ENCODE measurements at regions not wholly inside any gene's neighbourhood (a gene's known extent, or its start where the extent isn't known, plus 50 kb on each side); places are given as distances from the start of the nearest gene placed in this dataset.

DNA sequence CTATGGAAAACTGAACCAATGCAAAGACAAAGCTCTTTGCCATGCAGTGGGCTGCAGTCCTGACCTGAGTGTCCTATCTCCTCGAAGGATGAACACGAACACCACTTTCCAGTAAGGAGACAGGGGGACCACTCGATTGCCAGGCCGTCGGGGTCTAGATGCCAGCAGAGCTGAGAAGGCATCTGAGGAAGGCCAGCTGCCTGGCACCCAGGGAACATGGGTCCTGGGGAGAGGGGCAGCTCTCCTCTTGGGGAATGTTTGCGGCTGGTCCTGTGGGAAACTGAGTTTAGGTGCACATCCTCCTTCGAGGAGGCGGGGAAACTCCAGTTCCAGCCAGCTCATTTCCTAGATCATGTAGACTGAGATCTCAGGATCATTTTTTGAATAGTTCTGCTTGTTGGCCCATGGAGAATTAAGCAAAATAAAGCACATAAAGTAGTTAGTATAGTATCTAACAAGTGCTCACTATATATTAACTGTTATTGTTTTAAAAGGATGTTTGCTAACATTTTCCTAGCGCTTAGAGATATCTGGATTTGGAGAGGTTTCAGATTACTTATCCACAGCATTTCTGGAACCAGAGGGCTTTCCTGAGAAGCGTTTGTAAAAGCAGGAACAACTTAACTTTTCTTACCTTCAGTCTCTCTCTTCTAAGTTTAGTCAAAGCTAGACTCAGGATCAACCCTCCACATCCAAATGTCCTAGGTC lies 225.3 kb upstream of the FOXQ1 start:
- intact Hi-C loops (cut with micrococcal nuclease) = no loop called here
- no peak overlapping the region for H3K9ac ChIP-seq (ENCODE audit: low read length)
- H3K9me3 ChIP-seq (ENCODE audit: control insufficient read depth in 1 of 2, insufficient read depth in 1 of 2, low read depth in 1 of 2, low read length in 2 of 2) = no peaks in the 10 kb centered on the region
- no peaks in the 10 kb centered on the region for H3K4me1 ChIP-seq (ENCODE audit: control insufficient read depth in 1 of 2, insufficient read depth in 2 of 2, low read length in 2 of 2)
- no peaks in the 10 kb centered on the region for H3K36me3 ChIP-seq (ENCODE audit: control insufficient read depth in 1 of 2, insufficient read depth in 2 of 2, low read length in 2 of 2)
- H3K27ac ChIP-seq (ENCODE audit: low read depth, low read length) = no peak overlapping the region
- BruUV-seq (replicated peaks) = no TSS peak
- H2AFZ ChIP-seq (ENCODE audit: low read depth, low read length, poor library complexity, severe bottlenecking) = no peak overlapping the region
- no peak for ATAC-seq
- TF ChIP-seq, protein P1, sequence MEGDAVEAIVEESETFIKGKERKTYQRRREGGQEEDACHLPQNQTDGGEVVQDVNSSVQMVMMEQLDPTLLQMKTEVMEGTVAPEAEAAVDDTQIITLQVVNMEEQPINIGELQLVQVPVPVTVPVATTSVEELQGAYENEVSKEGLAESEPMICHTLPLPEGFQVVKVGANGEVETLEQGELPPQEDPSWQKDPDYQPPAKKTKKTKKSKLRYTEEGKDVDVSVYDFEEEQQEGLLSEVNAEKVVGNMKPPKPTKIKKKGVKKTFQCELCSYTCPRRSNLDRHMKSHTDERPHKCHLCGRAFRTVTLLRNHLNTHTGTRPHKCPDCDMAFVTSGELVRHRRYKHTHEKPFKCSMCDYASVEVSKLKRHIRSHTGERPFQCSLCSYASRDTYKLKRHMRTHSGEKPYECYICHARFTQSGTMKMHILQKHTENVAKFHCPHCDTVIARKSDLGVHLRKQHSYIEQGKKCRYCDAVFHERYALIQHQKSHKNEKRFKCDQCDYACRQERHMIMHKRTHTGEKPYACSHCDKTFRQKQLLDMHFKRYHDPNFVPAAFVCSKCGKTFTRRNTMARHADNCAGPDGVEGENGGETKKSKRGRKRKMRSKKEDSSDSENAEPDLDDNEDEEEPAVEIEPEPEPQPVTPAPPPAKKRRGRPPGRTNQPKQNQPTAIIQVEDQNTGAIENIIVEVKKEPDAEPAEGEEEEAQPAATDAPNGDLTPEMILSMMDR (IDR thresholded peaks at IDR 0.05 in 2 of 3, conservative IDR thresholded peaks at IDR 0.05 in 1 of 3; ENCODE audit: borderline replicate concordance in 1 of 3, insufficient read depth in 1 of 3, low read depth in 2 of 3, low read length in 2 of 3) = no peak
- TF ChIP-seq POLR2AphosphoS5 (IDR thresholded peaks at IDR 0.05; ENCODE audit: low read depth, low read length) = no peak
- no peak for TF ChIP-seq JUND (IDR thresholded peaks at IDR 0.05)
- TF ChIP-seq ELF1 (IDR thresholded peaks at IDR 0.05; ENCODE audit: borderline replicate concordance, low read depth) = no peak
- no peak for TF ChIP-seq EZH2phosphoT487 (IDR thresholded peaks at IDR 0.05; ENCODE audit: borderline replicate concordance)
- TF ChIP-seq TCF7L2 (IDR thresholded peaks at IDR 0.05; ENCODE audit: borderline replicate concordance, extremely low read depth, insufficient read depth, insufficient read length) = no peak
- TF ChIP-seq SP1 (IDR thresholded peaks at IDR 0.05; ENCODE audit: low read depth) = no peak
- no peak for TF ChIP-seq POLR2A (IDR thresholded peaks at IDR 0.05; ENCODE audit: borderline replicate concordance, extremely low read depth, insufficient read depth, insufficient read length)
- TF ChIP-seq, protein P2, sequence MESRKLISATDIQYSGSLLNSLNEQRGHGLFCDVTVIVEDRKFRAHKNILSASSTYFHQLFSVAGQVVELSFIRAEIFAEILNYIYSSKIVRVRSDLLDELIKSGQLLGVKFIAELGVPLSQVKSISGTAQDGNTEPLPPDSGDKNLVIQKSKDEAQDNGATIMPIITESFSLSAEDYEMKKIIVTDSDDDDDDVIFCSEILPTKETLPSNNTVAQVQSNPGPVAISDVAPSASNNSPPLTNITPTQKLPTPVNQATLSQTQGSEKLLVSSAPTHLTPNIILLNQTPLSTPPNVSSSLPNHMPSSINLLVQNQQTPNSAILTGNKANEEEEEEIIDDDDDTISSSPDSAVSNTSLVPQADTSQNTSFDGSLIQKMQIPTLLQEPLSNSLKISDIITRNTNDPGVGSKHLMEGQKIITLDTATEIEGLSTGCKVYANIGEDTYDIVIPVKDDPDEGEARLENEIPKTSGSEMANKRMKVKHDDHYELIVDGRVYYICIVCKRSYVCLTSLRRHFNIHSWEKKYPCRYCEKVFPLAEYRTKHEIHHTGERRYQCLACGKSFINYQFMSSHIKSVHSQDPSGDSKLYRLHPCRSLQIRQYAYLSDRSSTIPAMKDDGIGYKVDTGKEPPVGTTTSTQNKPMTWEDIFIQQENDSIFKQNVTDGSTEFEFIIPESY (IDR thresholded peaks at IDR 0.05; ENCODE audit: extremely low read depth, insufficient replicate concordance, low read length) = no peak
- TF ChIP-seq, protein P3, sequence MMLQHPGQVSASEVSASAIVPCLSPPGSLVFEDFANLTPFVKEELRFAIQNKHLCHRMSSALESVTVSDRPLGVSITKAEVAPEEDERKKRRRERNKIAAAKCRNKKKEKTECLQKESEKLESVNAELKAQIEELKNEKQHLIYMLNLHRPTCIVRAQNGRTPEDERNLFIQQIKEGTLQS (IDR thresholded peaks at IDR 0.05) = no peak
- no peak for TF ChIP-seq SIN3A (IDR thresholded peaks at IDR 0.05; ENCODE audit: low read depth)
- TF ChIP-seq EGR1 (IDR thresholded peaks at IDR 0.05; ENCODE audit: low read depth) = no peak
- TF ChIP-seq, protein P4, sequence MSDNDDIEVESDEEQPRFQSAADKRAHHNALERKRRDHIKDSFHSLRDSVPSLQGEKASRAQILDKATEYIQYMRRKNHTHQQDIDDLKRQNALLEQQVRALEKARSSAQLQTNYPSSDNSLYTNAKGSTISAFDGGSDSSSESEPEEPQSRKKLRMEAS (IDR thresholded peaks at IDR 0.05) = no peak
- TF ChIP-seq ZFX (IDR thresholded peaks at IDR 0.05) = no peak
- no peak for TF ChIP-seq YY1 (IDR thresholded peaks at IDR 0.05; ENCODE audit: extremely low read depth, insufficient replicate concordance, low read depth, low read length)
- TF ChIP-seq, protein P5, sequence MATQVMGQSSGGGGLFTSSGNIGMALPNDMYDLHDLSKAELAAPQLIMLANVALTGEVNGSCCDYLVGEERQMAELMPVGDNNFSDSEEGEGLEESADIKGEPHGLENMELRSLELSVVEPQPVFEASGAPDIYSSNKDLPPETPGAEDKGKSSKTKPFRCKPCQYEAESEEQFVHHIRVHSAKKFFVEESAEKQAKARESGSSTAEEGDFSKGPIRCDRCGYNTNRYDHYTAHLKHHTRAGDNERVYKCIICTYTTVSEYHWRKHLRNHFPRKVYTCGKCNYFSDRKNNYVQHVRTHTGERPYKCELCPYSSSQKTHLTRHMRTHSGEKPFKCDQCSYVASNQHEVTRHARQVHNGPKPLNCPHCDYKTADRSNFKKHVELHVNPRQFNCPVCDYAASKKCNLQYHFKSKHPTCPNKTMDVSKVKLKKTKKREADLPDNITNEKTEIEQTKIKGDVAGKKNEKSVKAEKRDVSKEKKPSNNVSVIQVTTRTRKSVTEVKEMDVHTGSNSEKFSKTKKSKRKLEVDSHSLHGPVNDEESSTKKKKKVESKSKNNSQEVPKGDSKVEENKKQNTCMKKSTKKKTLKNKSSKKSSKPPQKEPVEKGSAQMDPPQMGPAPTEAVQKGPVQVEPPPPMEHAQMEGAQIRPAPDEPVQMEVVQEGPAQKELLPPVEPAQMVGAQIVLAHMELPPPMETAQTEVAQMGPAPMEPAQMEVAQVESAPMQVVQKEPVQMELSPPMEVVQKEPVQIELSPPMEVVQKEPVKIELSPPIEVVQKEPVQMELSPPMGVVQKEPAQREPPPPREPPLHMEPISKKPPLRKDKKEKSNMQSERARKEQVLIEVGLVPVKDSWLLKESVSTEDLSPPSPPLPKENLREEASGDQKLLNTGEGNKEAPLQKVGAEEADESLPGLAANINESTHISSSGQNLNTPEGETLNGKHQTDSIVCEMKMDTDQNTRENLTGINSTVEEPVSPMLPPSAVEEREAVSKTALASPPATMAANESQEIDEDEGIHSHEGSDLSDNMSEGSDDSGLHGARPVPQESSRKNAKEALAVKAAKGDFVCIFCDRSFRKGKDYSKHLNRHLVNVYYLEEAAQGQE (IDR thresholded peaks at IDR 0.05; ENCODE audit: low read depth) = no peak
- no peak for TF ChIP-seq SRF (IDR thresholded peaks at IDR 0.05; ENCODE audit: low read depth)
- no peak for DNase-seq (ENCODE audit: low read depth, low spot score)
- no peak overlapping the region for H3K4me2 ChIP-seq (ENCODE audit: low read length)
- H3K9me2 ChIP-seq (ENCODE audit: insufficient read depth) = no peaks in the 10 kb centered on the region
- H3K4me3 ChIP-seq (replicated peaks in 1 of 2; ENCODE audit: low read depth in 1 of 2, low read length in 2 of 2) = no peak overlapping the region
- no peaks in the 10 kb centered on the region for H4K20me1 ChIP-seq (ENCODE audit: insufficient read depth)
- POLR2A ChIA-PET = no interaction called here
- H3K79me2 ChIP-seq (ENCODE audit: insufficient read depth, low read length) = no peaks in the 10 kb centered on the region
- no peaks in the 10 kb centered on the region for H3K27me3 ChIP-seq (ENCODE audit: insufficient read depth, low read length)
- CTCF ChIA-PET = no interaction called here
- RAD21 ChIA-PET (ENCODE audit: low non-redundant PET in 1 of 2, low total read pairs in 2 of 2, uncharacterized antibody in 2 of 2, unreplicated experiment in 2 of 2) = no interaction called here
